ENCODE measurements at regions not wholly inside any gene's neighbourhood (a gene's known extent, or its start where the extent isn't known, plus 50 kb on each side); places are given as distances from the start of the nearest gene placed in this dataset.
"Not testable (repeated sequence)": the region's sequence is repeated elsewhere in the genome, so short reads cannot be mapped to it uniquely, and the experiment has no call there.

DNA sequence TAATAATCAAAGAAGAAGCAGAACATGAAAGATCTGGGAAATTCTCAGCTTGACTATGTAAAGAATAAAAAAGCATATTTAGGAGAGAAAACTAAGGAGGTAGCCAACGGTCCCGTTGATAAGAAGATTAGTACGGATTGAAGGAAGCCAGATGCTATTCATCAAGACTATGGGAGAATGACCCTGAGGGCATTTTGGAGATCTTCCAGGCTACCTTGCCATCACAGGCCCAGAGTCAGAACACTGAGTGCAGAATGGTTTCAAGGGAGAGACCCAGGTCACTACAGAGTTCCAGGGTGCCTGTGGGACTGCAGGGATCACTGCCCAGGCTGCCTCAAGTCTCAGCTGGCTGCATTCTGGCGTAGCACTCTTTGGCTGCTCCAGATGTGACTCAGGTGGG lies 752.9 kb upstream of the ARPP21 start:
- H3K4me3 ChIP-seq (ENCODE audit: low read depth, low read length) = no peak overlapping the region
- no peak for DNase-seq (ENCODE audit: low read depth)
- TF ChIP-seq, protein P1, sequence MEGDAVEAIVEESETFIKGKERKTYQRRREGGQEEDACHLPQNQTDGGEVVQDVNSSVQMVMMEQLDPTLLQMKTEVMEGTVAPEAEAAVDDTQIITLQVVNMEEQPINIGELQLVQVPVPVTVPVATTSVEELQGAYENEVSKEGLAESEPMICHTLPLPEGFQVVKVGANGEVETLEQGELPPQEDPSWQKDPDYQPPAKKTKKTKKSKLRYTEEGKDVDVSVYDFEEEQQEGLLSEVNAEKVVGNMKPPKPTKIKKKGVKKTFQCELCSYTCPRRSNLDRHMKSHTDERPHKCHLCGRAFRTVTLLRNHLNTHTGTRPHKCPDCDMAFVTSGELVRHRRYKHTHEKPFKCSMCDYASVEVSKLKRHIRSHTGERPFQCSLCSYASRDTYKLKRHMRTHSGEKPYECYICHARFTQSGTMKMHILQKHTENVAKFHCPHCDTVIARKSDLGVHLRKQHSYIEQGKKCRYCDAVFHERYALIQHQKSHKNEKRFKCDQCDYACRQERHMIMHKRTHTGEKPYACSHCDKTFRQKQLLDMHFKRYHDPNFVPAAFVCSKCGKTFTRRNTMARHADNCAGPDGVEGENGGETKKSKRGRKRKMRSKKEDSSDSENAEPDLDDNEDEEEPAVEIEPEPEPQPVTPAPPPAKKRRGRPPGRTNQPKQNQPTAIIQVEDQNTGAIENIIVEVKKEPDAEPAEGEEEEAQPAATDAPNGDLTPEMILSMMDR (IDR thresholded peaks at IDR 0.05; ENCODE audit: low read depth, low read length, missing control alignments) = no peak

DNA sequence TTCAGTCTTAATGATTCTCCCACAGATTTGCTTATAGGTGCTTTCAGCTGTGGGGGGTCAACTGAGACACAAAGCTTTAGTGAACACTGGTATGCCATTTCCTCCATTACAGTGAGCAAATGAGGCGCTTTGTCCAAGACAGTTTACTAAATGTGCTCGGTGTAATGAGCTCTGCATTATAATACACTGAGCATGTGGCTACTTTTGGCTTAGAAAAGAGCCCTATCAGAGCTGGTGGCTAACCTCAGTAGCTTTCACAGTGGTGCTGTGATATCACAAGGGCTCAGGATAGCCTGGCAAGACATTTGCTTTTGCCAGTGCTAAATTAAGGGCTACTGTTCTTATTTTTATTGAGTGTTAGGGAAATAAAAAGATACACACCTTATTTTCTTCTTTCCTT lies 749.7 kb upstream of the ARPP21 start:
- no peak overlapping the region for H3K4me3 ChIP-seq (ENCODE audit: low read depth, low read length)
- DNase-seq (ENCODE audit: low read depth) = no peak
- TF ChIP-seq, protein P1 (IDR thresholded peaks at IDR 0.05; ENCODE audit: low read depth, low read length, missing control alignments) = no peak

DNA sequence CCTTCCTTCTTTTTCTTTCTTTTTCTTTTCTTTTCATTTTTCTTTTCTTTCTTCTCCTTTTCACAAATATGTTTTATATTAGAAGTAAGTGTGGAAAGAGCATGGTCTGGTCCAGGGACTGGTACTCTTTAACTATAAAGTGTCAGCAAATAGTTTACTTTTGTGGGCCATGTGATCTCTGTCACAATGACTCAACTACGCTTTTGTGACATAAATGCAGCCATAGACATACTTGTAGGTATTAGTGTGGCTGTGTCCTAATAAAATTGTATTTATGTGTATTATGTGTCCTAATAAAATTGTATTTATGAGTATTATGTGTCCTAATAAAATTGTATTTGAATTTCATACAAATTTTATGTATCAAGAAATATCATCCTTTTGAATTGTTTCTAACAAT lies 749.1 kb upstream of the ARPP21 start:
- H3K4me3 ChIP-seq (ENCODE audit: low read depth, low read length) = no peak overlapping the region
- DNase-seq (ENCODE audit: low read depth) = no peak
- TF ChIP-seq, protein P1 (IDR thresholded peaks at IDR 0.05; ENCODE audit: low read depth, low read length, missing control alignments) = no peak

DNA sequence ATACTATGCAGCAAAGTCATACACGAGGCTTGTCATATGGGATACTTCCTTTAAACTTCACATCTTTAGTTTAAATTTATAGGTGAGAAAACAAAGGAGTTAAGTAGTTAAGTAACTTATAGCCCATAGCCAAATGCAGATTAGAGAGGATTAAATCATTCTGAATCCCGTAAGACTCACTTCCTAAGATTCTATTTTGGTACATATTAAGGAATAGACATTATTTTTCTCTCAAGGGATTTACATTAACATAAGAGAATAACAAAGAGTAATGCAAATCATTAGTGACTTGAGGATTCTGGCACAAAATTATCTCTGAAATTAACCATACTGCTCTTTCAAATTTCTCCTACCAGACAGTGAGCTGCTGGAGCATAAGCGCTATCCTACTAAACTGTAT lies 747.4 kb upstream of the ARPP21 start:
- no peak for DNase-seq (ENCODE audit: low read depth)
- no peak overlapping the region for H3K4me3 ChIP-seq (ENCODE audit: low read depth, low read length)
- TF ChIP-seq, protein P1 (IDR thresholded peaks at IDR 0.05; ENCODE audit: low read depth, low read length, missing control alignments) = no peak

DNA sequence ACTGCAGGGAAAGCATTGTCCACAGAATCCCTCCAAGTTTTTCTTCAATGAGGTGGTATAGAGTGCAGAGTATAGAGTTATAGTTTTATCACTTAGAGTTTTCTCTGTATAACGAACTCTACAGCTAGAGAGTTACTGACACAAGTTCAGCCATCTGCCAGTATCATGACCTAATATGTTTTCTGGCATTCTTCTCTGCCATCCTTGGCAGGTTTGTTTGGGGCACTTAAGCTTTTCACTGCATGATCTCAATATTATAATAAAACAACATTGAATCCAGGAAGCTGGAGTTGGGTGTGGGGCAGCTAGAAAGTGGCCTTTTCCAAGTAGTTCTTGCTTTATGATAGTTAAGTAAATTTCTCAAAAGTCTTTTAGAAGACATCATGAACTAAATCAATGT lies 743.5 kb upstream of the ARPP21 start:
- H3K4me3 ChIP-seq (ENCODE audit: low read depth, low read length) = no peak overlapping the region
- TF ChIP-seq, protein P1 (IDR thresholded peaks at IDR 0.05; ENCODE audit: low read depth, low read length, missing control alignments) = no peak
- DNase-seq (ENCODE audit: low read depth) = no peak

DNA sequence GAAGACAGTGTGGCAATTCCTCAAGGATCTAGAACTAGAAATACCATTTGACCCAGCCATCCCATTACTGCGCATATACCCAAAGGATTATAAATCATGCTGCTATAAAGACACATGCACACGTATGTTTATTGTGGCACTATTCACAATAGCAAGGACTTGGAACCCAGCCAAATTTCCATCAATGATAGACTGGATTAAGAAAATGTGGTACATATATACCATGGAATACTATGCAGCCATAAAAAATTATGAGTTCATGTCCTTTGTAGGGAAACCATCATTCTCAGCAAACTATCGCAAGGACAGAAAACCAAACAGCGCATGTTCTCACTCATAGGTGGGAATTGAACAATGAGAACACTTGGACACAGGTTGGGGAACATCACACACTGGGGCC lies 729.6 kb upstream of the ARPP21 start:
- DNase-seq (ENCODE audit: low read depth); H3K4me3 ChIP-seq (ENCODE audit: low read depth, low read length): not testable (repeated sequence)

DNA sequence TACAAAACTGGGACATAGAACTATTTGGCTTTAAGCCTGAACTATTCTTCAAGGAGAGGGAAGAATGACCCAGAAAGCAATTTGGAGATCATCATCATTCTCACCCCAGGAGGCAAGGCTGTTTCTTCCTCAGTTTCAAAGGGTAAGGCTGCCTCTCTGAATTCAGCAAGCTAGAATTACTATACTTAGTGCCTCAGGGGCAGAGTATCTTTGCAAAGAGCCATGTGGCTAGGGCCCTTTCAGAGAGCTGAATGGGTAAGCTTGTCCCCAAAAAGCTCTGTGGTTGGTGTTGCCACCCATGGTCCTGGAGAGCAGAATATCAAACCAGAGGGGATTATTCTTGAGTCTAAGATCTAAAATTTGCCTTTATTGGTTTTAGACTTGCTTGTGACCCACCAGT lies 720.3 kb upstream of the ARPP21 start:
- TF ChIP-seq, protein P1 (IDR thresholded peaks at IDR 0.05; ENCODE audit: low read depth, low read length, missing control alignments) = no peak

DNA sequence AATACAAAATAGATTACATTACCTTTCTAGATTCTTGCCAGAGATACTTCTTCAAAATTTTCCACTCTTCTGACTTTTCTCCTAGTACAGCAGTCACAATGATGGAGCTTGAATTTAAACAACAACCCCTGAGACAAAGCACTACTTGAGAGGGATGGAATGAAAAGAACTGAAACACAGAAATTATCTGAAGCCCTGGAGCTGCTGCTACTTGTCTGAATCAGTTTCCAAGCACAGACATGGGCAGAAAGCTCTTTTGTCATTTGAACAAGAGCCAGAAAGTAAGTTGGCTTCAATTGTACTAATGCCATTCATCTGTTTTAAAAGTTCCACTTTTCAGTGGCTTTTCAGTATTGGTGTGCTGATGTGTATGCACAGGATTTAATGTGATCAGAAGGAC lies 718.5 kb upstream of the ARPP21 start:
- TF ChIP-seq, protein P1 (IDR thresholded peaks at IDR 0.05; ENCODE audit: low read depth, low read length, missing control alignments) = no peak
- no peak for DNase-seq (ENCODE audit: low read depth)
- H3K4me3 ChIP-seq (ENCODE audit: low read depth, low read length) = no peak overlapping the region

More for the DNA sequence above, 720.3 kb upstream of the ARPP21 start:
- no peak for DNase-seq (ENCODE audit: low read depth)
- H3K4me3 ChIP-seq (ENCODE audit: low read depth, low read length) = no peak overlapping the region

All from GM12864 (cell line).